ENCODE measurements at regions not wholly inside any gene's neighbourhood (a gene's known extent, or its start where the extent isn't known, plus 50 kb on each side); places are given as distances from the start of the nearest gene placed in this dataset.

DNA sequence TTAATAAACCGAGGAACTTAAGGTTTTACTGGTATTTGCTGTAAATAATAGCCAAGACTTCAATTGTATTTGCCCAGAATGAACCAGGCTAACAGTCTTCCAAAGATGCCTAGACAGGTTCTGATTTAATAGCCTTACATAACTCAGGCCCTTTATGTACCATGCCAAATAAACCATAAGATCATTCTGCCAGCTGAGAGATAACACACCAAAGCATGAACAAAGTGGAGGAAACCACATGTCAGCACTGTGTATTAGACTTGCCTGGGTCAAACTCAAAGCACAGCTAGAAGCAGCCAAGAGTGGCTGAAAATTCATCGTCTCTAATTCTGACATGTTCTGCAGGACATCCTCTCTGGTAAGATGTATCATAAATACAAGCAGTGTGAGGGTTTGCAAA lies 319.3 kb upstream of the ZNF608 start:
- TF ChIP-seq POLR2AphosphoS5 (IDR thresholded peaks at IDR 0.05; ENCODE audit: low read depth, low read length), result no peak
- TF ChIP-seq POLR2A (IDR thresholded peaks at IDR 0.05; ENCODE audit: low read depth, low read length), result no peak
- no peak for TF ChIP-seq TAF1 (IDR thresholded peaks at IDR 0.05; ENCODE audit: borderline replicate concordance, low read depth, low read length)

Measured in GM12892 (cell line).